Gastroesophageal sphincter (tissue), 3 donors: ENCODE measurements at regions not wholly inside any gene's neighbourhood (a gene's known extent, or its start where the extent isn't known, plus 50 kb on each side); places are given as distances from the start of the nearest gene placed in this dataset.

ENCODE experiments used
- EP300 ChIP-seq: sonication (generic); formaldehyde crosslinking; IDR thresholded peaks from one replicate; pipeline ENCODE4 v1.6.1; 2017; ENCODE audit warnings: antibody characterized with exemption, mild to moderate bottlenecking
- POLR2A ChIP-seq, 2 donors: fragments of 450-650 bp; IDR thresholded peaks; one replicate each; pipeline ENCODE4 v1.6.1; 2017; ENCODE audit warnings: antibody characterized with exemption in 2 of 2, mild to moderate bottlenecking in 2 of 2, moderate library complexity in 1 of 2
- POLR2AphosphoS5 ChIP-seq: sonication (generic); formaldehyde crosslinking; IDR thresholded peaks from one replicate; pipeline ENCODE4 v1.6.1; 2017; ENCODE audit warnings: antibody characterized with exemption
- TF ChIP-seq, protein P1 (sequence below), 4 experiments: fragments of 200-600 bp in 2 of 4; fragments of 450-650 bp in 2 of 4; sonication (generic) in 1 of 4; IDR thresholded peaks; one replicate each; pipeline ENCODE4 v1.5.1; 2017 to 2019; ENCODE audit warnings: antibody characterized with exemption in 4 of 4, mild to moderate bottlenecking in 2 of 4, moderate library complexity in 2 of 4

DNA sequence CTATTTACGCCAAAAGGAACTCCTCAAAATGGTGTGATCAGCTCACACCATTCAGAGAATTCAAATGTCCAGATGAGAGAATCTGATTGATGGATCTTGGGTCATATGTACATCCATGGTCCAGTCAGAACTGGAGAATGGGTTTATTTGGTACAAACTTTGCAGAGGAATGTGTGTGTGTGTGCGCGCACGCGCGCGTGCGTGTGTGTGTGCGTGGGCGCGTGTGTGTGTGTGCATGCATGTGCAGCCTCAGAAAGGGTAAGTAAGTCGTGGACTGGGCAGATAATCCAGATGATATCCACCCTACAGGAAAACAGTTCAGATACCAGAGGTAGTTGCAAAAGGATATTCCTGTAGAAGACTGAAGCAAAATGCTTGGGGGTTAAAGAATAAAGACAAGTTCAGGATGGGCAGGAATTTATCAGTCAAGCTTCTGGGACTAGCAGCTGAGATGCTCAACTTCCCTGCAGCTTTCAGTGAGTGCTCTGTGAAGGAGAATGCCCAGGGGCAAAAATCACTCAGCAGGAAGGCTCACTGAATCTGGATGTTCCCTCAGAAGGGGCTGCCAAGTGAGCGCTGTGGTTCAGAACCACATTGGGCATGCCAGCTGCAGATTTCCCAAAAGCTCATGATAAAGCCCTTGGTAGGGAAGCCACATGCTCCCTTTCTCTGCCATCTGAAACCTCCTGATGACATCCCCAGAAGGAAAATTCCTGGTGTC lies 440.5 kb upstream of the SGCD start:
- TF ChIP-seq, protein P1, sequence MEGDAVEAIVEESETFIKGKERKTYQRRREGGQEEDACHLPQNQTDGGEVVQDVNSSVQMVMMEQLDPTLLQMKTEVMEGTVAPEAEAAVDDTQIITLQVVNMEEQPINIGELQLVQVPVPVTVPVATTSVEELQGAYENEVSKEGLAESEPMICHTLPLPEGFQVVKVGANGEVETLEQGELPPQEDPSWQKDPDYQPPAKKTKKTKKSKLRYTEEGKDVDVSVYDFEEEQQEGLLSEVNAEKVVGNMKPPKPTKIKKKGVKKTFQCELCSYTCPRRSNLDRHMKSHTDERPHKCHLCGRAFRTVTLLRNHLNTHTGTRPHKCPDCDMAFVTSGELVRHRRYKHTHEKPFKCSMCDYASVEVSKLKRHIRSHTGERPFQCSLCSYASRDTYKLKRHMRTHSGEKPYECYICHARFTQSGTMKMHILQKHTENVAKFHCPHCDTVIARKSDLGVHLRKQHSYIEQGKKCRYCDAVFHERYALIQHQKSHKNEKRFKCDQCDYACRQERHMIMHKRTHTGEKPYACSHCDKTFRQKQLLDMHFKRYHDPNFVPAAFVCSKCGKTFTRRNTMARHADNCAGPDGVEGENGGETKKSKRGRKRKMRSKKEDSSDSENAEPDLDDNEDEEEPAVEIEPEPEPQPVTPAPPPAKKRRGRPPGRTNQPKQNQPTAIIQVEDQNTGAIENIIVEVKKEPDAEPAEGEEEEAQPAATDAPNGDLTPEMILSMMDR (IDR thresholded peaks at IDR 0.05), result no peak
- no peak for TF ChIP-seq POLR2A (IDR thresholded peaks at IDR 0.05)
- TF ChIP-seq POLR2AphosphoS5, result no peak
- no peak for TF ChIP-seq EP300
